T-helper 17 cell (primary cell): ENCODE measurements at regions not wholly inside any gene's neighbourhood (a gene's known extent, or its start where the extent isn't known, plus 50 kb on each side); places are given as distances from the start of the nearest gene placed in this dataset.
"Not testable (repeated sequence)": the region's sequence is repeated elsewhere in the genome, so short reads cannot be mapped to it uniquely, and the experiment has no call there.

ENCODE experiments used
- ATAC-seq: fragments of 150-1000 bp; cut with Tn5 transposase; 2 replicates; pipeline ENCODE4 v1.10.0; 2021; ENCODE audit warnings: mild to moderate bottlenecking, moderate library complexity
- DNase-seq, 3 donors: peaks; one replicate each; pipeline versions ENCODE4 v3.0.0 to v3.0.0-alpha.2; 2020 to 2021
- H3K9me3 ChIP-seq: one replicate; pipeline ENCODE4 v1.7.0; 2013; ENCODE audit warnings: low read length, mild to moderate bottlenecking; ENCODE audit not compliant: control insufficient read depth, poor library complexity, severe bottlenecking
- H3K27ac Mint-ChIP-seq: one replicate; pipeline ENCODE4 v1.8.0; 2022; ENCODE audit warnings: mild to moderate bottlenecking, moderate library complexity, mixed read lengths
- H3K27me3 Mint-ChIP-seq: one replicate; pipeline ENCODE4 v1.8.0; 2022; ENCODE audit warnings: mixed read lengths
- H3K36me3 Mint-ChIP-seq: one replicate; pipeline ENCODE4 v1.8.0; 2022; ENCODE audit warnings: low read depth, mixed read lengths
- H3K4me1 Mint-ChIP-seq: one replicate; pipeline ENCODE4 v1.8.0; 2022; ENCODE audit warnings: mild to moderate bottlenecking, mixed read lengths
- H3K4me3 Mint-ChIP-seq: one replicate; pipeline ENCODE4 v1.8.0; 2022; ENCODE audit warnings: mild to moderate bottlenecking, moderate library complexity, mixed read lengths

DNA sequence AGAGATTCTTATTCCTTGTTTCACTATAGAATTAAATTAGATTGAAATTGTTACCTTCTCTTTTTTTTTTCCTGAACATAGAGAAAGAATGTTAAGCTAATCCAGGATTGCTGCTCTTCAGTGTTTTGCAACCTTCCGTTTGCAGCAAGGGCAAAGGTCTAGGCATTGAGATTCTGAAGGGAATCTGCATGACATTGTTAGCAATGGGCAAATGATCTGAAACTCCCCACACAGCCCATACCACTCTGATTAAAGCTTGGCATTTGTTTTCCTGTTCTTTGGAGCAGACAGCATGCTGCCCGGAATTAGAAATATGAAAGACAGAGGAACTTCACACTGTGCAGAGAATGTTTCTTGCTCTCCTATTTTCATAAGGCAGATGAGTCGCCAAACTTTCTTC lies 551.8 kb downstream of the SOCS6 start:
- ATAC-seq (no peak), DNase-seq (no peak)
- Mint-ChIP-seq H3K4me3 (no peak overlapping the region), H3K27ac (no peak overlapping the region), H3K4me1 (no peaks in the 10 kb centered on the region), H3K27me3 (no peaks in the 10 kb centered on the region), H3K36me3 (no peaks in the 10 kb centered on the region)
- H3K9me3 ChIP-seq, result no peaks in the 10 kb centered on the region

DNA sequence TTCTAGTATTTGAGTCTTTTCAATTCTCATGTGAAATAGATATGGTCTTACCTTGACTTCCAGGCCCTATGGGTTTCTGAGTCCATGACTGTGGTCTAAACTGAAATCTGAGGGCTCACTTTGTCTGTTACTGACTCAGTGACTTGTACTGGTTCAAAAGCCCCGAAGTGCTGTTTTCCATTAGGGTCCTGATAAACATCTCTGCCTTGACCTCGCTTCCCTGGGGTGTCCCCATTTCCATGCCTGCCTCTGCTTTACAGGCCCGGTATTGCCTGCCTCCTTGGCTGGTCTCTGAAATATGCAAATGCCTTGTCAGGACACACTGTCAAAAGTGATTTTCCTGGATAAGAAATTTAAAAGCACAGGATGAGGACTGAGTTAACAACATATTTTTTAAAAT lies 538.8 kb downstream of the SOCS6 start:
- H3K9me3 ChIP-seq, result no peaks in the 10 kb centered on the region
- Mint-ChIP-seq H3K36me3 (no peaks in the 10 kb centered on the region), H3K27ac (no peak overlapping the region), H3K4me1 (no peaks in the 10 kb centered on the region), H3K27me3 (no peaks in the 10 kb centered on the region), H3K4me3 (no peak overlapping the region)
- DNase-seq, result no peak
- no peak for ATAC-seq

DNA sequence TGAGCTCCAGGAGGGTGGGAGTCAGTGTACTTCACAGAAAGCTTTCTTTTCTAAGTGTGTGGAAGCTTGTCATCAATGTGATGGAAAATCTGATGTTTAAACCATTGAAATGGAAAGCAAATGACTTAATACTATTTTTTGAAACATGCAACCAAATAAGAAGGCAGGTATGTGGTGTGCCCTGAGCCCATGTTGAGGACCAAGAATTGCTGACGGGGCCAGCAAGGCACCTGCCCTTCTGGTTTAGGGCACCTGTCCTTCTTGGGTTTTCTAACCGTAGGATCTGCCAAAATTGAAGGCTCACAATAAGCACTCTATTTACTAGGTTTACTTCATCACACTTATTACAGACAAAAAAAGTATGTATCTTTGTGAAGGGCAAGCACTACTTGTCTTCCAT lies 537.7 kb downstream of the SOCS6 start:
- Mint-ChIP-seq H3K4me1 (no peaks in the 10 kb centered on the region), H3K4me3 (no peak overlapping the region), H3K27ac (no peak overlapping the region), H3K36me3 (no peaks in the 10 kb centered on the region), H3K27me3 (no peaks in the 10 kb centered on the region)
- no peaks in the 10 kb centered on the region for H3K9me3 ChIP-seq
- DNase-seq, result no peak
- ATAC-seq, result no peak

DNA sequence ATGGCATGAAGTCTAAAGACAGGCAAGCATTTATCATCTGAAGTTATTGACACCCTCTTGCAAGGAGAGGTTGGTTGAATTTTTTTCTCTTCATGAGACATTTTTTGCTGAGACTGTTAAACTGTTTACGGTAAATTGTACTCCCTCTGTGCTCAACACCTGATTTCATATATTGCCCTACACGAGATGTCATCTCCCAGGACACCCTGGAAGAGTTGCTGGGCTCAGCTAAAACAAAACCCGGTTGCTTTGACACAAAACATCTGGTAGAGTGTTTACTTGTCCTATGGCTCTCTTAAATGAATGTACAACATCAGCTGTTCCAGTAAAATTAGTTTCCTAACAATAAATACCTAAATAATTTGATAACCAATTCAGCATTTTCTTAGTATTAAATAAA lies 533.8 kb downstream of the SOCS6 start:
- no peak for ATAC-seq
- no peak for DNase-seq
- H3K27me3 Mint-ChIP-seq, result no peaks in the 10 kb centered on the region

DNA sequence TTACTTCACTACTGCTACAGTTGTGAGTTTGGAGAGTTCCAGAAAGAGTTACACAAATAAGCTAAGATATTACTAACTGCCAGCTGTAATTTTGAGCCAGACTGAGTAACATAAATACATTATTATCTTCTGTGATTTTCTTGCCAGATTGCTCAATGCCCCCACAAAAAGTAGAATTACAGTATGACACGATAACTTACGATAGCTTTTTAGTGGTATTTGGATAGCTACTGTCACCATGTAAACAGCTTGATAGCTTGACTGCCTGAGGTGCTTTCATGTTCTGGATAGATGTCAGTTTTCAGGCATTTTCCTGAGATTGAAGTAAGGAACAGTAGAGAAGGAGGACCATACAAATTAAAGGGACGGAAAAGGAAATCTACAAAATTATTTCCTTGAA lies 533.3 kb downstream of the SOCS6 start:
- DNase-seq, result no peak
- no peaks in the 10 kb centered on the region for H3K9me3 ChIP-seq
- H3K4me1 Mint-ChIP-seq, result no peaks in the 10 kb centered on the region
- H3K36me3 Mint-ChIP-seq, result no peaks in the 10 kb centered on the region
- H3K27ac Mint-ChIP-seq, result no peak overlapping the region
- no peak overlapping the region for H3K4me3 Mint-ChIP-seq
- ATAC-seq, result no peak
- H3K27me3 Mint-ChIP-seq, result no peaks in the 10 kb centered on the region

More for the DNA sequence above, 533.8 kb downstream of the SOCS6 start:
- H3K36me3 Mint-ChIP-seq, result no peaks in the 10 kb centered on the region
- no peak overlapping the region for H3K4me3 Mint-ChIP-seq
- no peak overlapping the region for H3K27ac Mint-ChIP-seq
- H3K4me1 Mint-ChIP-seq, result no peaks in the 10 kb centered on the region
- H3K9me3 ChIP-seq, result no peaks in the 10 kb centered on the region

DNA sequence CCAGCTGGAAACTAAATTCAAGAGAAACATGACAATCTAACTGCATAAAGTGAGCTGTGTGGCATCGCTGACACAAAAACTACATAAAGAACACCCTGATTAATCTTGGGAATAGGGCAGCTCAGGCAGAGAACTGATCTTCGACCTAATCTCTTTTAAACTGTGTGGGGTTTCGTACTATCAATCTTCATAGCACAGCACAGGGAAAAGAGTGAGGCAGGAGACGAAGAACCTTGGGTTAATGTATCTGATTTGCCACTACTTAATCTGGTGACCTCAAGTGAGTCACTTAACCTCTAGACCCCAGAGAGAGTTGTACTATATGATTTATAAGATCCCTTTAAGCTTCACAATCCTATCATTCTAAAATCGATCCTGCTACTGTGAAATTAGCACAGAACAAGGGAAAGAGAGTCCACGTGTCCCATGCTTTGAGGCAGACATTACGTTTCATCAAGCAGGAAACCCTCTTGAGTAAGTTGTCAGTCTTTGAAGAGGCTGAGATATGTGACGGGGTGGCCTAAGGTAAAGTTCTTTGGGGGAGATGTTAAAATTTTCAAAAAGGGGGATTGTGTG lies 519.7 kb downstream of the SOCS6 start:
- DNase-seq, result no peak
- Mint-ChIP-seq H3K27ac (no peak overlapping the region), H3K4me1 (no peaks in the 10 kb centered on the region), H3K36me3 (no peaks in the 10 kb centered on the region), H3K4me3 (no peak overlapping the region), H3K27me3 (no peaks in the 10 kb centered on the region)
- H3K9me3 ChIP-seq, result no peaks in the 10 kb centered on the region
- ATAC-seq, result no peak

DNA sequence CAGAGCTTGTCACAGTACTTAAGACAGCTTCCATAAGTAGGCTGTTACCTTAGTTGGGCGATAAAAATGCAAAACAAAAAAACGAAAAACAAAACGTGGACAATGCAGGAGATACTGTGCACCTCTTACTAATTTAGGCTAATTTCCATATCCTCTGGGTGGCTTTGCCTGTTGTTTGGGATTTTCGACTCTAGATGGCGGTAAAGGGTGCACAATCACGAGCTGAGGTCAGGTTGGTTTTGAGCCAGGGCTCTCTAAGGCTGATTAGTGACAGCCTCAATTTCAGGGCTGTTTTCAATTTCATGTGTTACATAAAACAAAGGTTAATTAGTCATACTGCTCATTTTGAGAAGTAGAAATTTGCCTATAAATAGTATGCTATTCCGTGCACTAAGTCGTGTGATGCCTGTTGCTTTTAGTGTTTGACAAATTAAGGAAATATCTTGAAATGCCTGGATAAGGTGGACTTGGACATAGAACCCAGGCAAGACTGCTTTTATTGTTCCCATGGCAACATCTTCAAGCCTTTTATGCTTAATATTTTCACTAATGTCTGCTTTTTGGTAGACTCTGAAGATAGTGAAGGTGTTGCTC lies 493.1 kb downstream of the SOCS6 start:
- peak; percentile 98 for ATAC-seq
- no peak overlapping the region for H3K27ac Mint-ChIP-seq

DNA sequence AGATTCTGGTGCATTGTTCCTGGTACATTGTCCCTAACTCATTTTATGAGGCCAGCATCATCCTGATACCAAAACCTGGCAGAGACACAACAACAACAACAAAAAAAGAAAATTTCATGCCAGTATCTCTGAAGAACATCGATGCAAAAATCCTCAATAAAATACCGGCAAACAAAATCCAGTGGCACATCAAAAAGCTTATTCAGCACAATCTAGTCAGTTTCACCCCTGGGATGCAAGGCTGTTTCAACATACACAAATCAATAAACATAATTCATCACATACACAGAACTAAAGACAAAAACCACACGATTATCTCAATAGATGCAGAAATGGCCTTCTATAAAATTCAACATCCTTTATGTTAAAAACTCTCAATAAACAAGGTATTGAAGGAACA lies 477.4 kb downstream of the SOCS6 start:
- not testable (repeated sequence) for DNase-seq, H3K27ac Mint-ChIP-seq, H3K4me3 Mint-ChIP-seq, H3K4me1 Mint-ChIP-seq, H3K36me3 Mint-ChIP-seq, ATAC-seq, H3K27me3 Mint-ChIP-seq, H3K9me3 ChIP-seq

More for the DNA sequence above, 493.1 kb downstream of the SOCS6 start:
- H3K9me3 ChIP-seq, result no peaks in the 10 kb centered on the region
- Mint-ChIP-seq H3K4me1 (peaks cover 7% of the 10 kb centered on the region), H3K27me3 (no peaks in the 10 kb centered on the region), H3K36me3 (no peaks in the 10 kb centered on the region), H3K4me3 (no peak overlapping the region)
- peak; percentile 14 to 52 (median 22) for DNase-seq

DNA sequence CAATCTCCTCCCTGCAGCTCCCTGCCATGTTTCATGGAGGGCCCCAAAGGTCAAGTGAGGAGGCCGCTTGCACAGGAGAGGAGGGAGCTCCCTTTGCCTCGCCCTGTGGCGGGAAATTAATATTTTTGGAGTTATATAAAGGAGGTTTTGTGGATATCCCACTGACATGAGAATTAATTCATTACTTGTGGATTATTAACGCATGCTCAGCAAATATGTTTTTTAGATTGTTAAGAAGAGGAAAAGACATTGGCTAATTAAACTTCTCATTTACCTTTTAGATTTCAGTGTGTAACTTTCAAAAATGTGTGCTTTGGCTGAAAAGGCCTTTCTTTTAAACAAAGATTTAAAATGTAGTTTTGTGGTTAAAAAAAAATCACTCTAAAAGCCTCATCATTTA lies 474.0 kb downstream of the SOCS6 start:
- no peaks in the 10 kb centered on the region for H3K36me3 Mint-ChIP-seq
- H3K4me3 Mint-ChIP-seq, result no peak overlapping the region
- peaks cover 3% of the 10 kb centered on the region for H3K9me3 ChIP-seq
- no peaks in the 10 kb centered on the region for H3K4me1 Mint-ChIP-seq
- H3K27me3 Mint-ChIP-seq, result no peaks in the 10 kb centered on the region
- no peak overlapping the region for H3K27ac Mint-ChIP-seq
- DNase-seq (no peak), ATAC-seq (no peak)

DNA sequence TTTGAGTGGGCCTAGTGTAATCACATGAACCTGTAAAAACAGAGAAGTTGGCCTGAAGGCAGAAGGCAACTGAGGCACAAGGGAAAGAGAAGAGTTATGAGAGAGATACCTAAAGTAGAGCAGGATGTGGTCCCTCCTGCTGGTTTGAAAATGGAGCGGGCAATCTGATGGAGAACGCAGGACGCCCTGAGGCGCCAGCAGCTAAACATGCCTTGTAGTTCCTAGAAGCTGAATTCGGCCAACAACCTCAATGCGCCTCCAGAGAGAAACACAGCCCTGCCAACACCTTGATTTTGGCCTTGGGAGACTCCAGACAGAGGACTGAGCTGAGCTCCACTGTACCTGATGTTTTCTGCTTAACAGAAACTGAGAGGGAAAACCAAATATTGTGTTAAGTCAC lies 469.9 kb downstream of the SOCS6 start:
- no peak overlapping the region for H3K4me3 Mint-ChIP-seq
- H3K27me3 Mint-ChIP-seq, result no peaks in the 10 kb centered on the region
- no peaks in the 10 kb centered on the region for H3K4me1 Mint-ChIP-seq
- DNase-seq (no peak), ATAC-seq (no peak)
- no peaks in the 10 kb centered on the region for H3K36me3 Mint-ChIP-seq
- H3K27ac Mint-ChIP-seq, result no peak overlapping the region
- H3K9me3 ChIP-seq, result peaks cover 3% of the 10 kb centered on the region

DNA sequence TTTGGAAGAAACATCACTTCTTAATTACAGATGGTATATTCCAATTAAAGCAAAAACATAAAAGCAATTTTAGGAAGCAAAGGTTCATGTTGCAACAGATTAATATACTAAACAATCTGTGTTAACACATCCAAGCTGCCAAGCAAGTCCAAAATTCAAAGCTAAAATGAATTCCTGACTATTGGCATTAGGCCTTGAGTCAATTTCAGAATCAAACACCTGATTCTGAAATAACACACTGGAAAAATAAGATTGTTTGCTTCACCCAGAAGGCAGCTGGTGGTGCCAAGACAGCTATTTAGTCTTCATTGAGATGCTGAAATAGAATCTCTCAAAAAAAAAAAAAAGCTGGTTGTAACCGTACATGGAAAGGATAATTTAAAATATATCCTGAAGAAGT lies 465.6 kb downstream of the SOCS6 start:
- no peak overlapping the region for H3K27ac Mint-ChIP-seq
- H3K4me1 Mint-ChIP-seq, result no peaks in the 10 kb centered on the region
- no peak for DNase-seq
- H3K36me3 Mint-ChIP-seq, result no peaks in the 10 kb centered on the region
- no peak for ATAC-seq
- H3K9me3 ChIP-seq, result no peaks in the 10 kb centered on the region
- no peak overlapping the region for H3K4me3 Mint-ChIP-seq
- no peaks in the 10 kb centered on the region for H3K27me3 Mint-ChIP-seq

DNA sequence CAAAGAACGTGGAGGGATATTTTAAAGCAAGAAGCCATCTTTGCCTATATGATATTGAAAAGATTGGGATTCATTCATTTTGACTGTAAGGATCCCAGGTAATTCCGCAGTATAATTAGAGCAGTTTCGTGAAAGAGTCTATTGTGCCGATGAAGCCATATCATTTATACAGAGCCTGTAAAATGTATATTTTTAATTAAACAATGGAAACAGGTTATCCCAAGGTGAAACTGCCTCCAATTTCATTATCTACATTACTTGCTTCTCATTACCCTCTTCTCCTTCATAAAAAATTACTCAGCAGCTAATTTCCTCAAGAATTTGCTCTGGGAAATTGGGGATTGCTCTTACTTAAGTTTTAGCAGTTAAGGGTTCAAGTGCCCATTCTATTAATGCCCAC lies 444.1 kb downstream of the SOCS6 start:
- ATAC-seq (no peak), DNase-seq (no peak)
- H3K4me3 Mint-ChIP-seq, result no peak overlapping the region
- H3K4me1 Mint-ChIP-seq, result no peaks in the 10 kb centered on the region
- H3K27ac Mint-ChIP-seq, result no peak overlapping the region
- no peaks in the 10 kb centered on the region for H3K27me3 Mint-ChIP-seq
- H3K36me3 Mint-ChIP-seq, result no peaks in the 10 kb centered on the region
- no peaks in the 10 kb centered on the region for H3K9me3 ChIP-seq

DNA sequence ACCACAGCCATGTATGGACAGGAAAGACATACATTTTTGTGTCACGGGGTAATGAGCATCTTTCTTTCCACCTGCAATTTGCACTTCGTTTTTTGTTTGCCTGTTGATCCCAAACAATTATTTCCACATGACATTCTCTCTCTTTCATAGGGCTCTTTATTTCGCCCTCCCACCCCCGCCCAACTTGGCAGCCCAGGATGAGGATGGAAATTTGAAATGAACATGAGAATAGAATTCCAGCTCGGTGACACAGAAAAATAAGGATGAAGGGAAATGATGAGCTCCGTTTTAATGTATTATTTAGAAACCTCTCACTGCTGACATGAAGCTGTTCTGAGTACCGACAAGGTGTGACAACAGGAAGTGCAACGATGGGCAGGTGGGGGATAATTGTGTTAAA lies 443.3 kb downstream of the SOCS6 start:
- no peak overlapping the region for H3K27ac Mint-ChIP-seq
- no peaks in the 10 kb centered on the region for H3K36me3 Mint-ChIP-seq
- H3K9me3 ChIP-seq, result no peaks in the 10 kb centered on the region
- H3K27me3 Mint-ChIP-seq, result no peaks in the 10 kb centered on the region
- H3K4me3 Mint-ChIP-seq, result no peak overlapping the region
- ATAC-seq (no peak), DNase-seq (no peak)
- no peaks in the 10 kb centered on the region for H3K4me1 Mint-ChIP-seq

DNA sequence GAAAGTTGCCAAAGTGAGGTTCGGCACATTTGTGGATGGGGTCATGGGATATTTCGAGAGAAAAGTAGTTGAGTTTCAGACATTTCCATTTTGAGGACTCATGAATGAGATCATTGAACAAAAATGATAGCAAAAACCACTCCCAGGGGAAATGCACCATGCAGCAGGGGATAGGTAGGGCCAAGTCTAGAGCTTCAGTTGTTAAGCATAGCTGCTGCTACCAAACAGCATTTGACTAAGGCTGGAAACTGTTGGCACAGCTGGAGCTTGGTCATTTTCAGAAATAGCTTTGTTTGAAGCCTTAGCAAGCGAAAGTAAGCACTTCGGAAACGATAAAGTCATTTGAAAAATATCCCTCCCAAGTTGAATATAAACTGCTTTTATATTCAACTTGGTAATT lies 431.8 kb downstream of the SOCS6 start:
- ATAC-seq (no peak), DNase-seq (no peak)
- H3K27ac Mint-ChIP-seq, result no peak overlapping the region
- H3K4me1 Mint-ChIP-seq, result no peaks in the 10 kb centered on the region
- H3K36me3 Mint-ChIP-seq, result no peaks in the 10 kb centered on the region
- no peaks in the 10 kb centered on the region for H3K9me3 ChIP-seq
- no peak overlapping the region for H3K4me3 Mint-ChIP-seq
- no peaks in the 10 kb centered on the region for H3K27me3 Mint-ChIP-seq
